WTC11 (cell line): ENCODE measurements at regions not wholly inside any gene's neighbourhood (a gene's known extent, or its start where the extent isn't known, plus 50 kb on each side); places are given as distances from the start of the nearest gene placed in this dataset.

Experiments
- ATAC-seq: fragments of 200-7000 bp; cut with Tn5 transposase; 2 replicates; pipeline ENCODE4 v1.10.0; 2021; ENCODE audit warnings: mild to moderate bottlenecking, moderate library complexity
- CTCF ChIA-PET: fragments of 300-600 bp; sonication (Branson Sonifier 250); formaldehyde crosslinking; loops from one replicate; lab custom pipeline; 2021; ENCODE audit warnings: antibody characterized with exemption; lab: Charles Lee
- POLR2A ChIA-PET: fragments of 350-600 bp; sonication (Branson Sonifier 250); formaldehyde crosslinking; loops from one replicate; lab custom pipeline; 2021; ENCODE audit warnings: antibody characterized with exemption; lab: Charles Lee
- DNase-seq: peaks from one replicate; pipeline ENCODE4 v3.0.0; 2021; ENCODE audit warnings: low spot score
- H3K27ac Mint-ChIP-seq: 2 replicates; pipeline ENCODE4 v1.8.0; 2021; ENCODE audit warnings: mixed read lengths
- H3K27me3 Mint-ChIP-seq: 2 replicates; pipeline ENCODE4 v1.8.0; 2021; ENCODE audit warnings: low read depth, mild to moderate bottlenecking, moderate library complexity, mixed read lengths
- H3K36me3 Mint-ChIP-seq: 2 replicates; pipeline ENCODE4 v1.8.0; 2021; ENCODE audit warnings: mixed read lengths
- H3K4me1 Mint-ChIP-seq: 2 replicates; pipeline ENCODE4 v1.8.0; 2022; ENCODE audit warnings: mixed read lengths
- H3K4me3 Mint-ChIP-seq: 2 replicates; pipeline ENCODE4 v1.8.0; 2021; ENCODE audit warnings: mild to moderate bottlenecking, moderate library complexity, mixed read lengths
- H3K9me3 Mint-ChIP-seq: 2 replicates; pipeline ENCODE4 v1.8.0; 2021; ENCODE audit warnings: mixed read lengths
- ARID4B ChIP-seq: sonication (generic); formaldehyde crosslinking; IDR thresholded peaks from 2 replicates; pipeline ENCODE4 v1.8.0; 2023; ENCODE audit warnings: missing genetic modification reagents, mild to moderate bottlenecking, borderline replicate concordance
- ATF1 ChIP-seq: sonication (generic); formaldehyde crosslinking; IDR thresholded peaks from 2 replicates; pipeline ENCODE4 v1.8.1; 2023; ENCODE audit warnings: mild to moderate bottlenecking, moderate library complexity, missing genetic modification reagents
- ATF2 ChIP-seq: sonication (generic); formaldehyde crosslinking; IDR thresholded peaks from 2 replicates; pipeline ENCODE4 v1.8.1; 2022; ENCODE audit warnings: low read depth, missing genetic modification reagents, borderline replicate concordance
- ATF3 ChIP-seq: sonication (generic); formaldehyde crosslinking; conservative IDR thresholded peaks from 2 replicates; pipeline ENCODE4 v1.8.1; 2022; ENCODE audit warnings: mild to moderate bottlenecking, missing genetic modification reagents
- CREM ChIP-seq: sonication (generic); formaldehyde crosslinking; IDR thresholded peaks from 2 replicates; pipeline ENCODE4 v1.8.1; 2022; ENCODE audit warnings: mild to moderate bottlenecking, missing genetic modification reagents, moderate library complexity
- E2F4 ChIP-seq: sonication (generic); formaldehyde crosslinking; IDR thresholded peaks from 2 replicates; pipeline ENCODE4 v1.8.1; 2022; ENCODE audit warnings: low read depth, mild to moderate bottlenecking, moderate library complexity, missing genetic modification reagents, borderline replicate concordance
- ERG ChIP-seq: fragments of 250-450 bp; sonication (Bioruptor Pico); IDR thresholded peaks from 2 replicates; pipeline ENCODE4 v1.8.0; 2021; ENCODE audit warnings: mild to moderate bottlenecking
- GRHL2 ChIP-seq: fragments of 250-450 bp; sonication (Bioruptor Pico); IDR thresholded peaks from 2 replicates; pipeline ENCODE4 v1.8.0; 2022; ENCODE audit warnings: mild to moderate bottlenecking, moderate library complexity; ENCODE audit not compliant: insufficient replicate concordance, severe bottlenecking
- NR1H2 ChIP-seq: sonication (generic); formaldehyde crosslinking; IDR thresholded peaks from 2 replicates; pipeline ENCODE4 v1.9.0; 2021; ENCODE audit warnings: mild to moderate bottlenecking, moderate library complexity, missing genetic modification reagents
- NR2C2 ChIP-seq: sonication (generic); formaldehyde crosslinking; IDR thresholded peaks from 2 replicates; pipeline ENCODE4 v1.8.0; 2022; ENCODE audit warnings: mild to moderate bottlenecking, missing genetic modification reagents
- NR3C1 ChIP-seq: sonication (generic); formaldehyde crosslinking; conservative IDR thresholded peaks from 2 replicates; pipeline ENCODE4 v1.8.1; 2023; ENCODE audit warnings: low read depth, mild to moderate bottlenecking, missing genetic modification reagents
- PRDM15 ChIP-seq: sonication (generic); formaldehyde crosslinking; IDR thresholded peaks from 2 replicates; pipeline ENCODE4 v1.8.0; 2022; ENCODE audit warnings: missing genetic modification reagents
- USF1 ChIP-seq: sonication (generic); formaldehyde crosslinking; IDR thresholded peaks from 2 replicates; pipeline ENCODE4 v1.8.0; 2022; ENCODE audit warnings: mild to moderate bottlenecking, missing genetic modification reagents
- ZBTB43 ChIP-seq: sonication (generic); formaldehyde crosslinking; IDR thresholded peaks from 2 replicates; pipeline ENCODE4 v1.8.1; 2023; ENCODE audit warnings: mild to moderate bottlenecking, missing genetic modification reagents
- ZMAT4 ChIP-seq: fragments of 250-450 bp; sonication (Bioruptor Pico); IDR thresholded peaks from 2 replicates; pipeline ENCODE4 v1.9.0; 2021; ENCODE audit warnings: mild to moderate bottlenecking
- ZNF138 ChIP-seq: sonication (generic); formaldehyde crosslinking; conservative IDR thresholded peaks from 2 replicates; pipeline ENCODE4 v1.8.1; 2022; ENCODE audit warnings: mild to moderate bottlenecking, moderate library complexity, missing genetic modification reagents
- ZNF423 ChIP-seq: fragments of 250-450 bp; sonication (Bioruptor Pico); IDR thresholded peaks from 2 replicates; pipeline ENCODE4 v2.1.2; 2022; ENCODE audit warnings: mild to moderate bottlenecking, moderate library complexity

GRCh38 chr16:64290461-64290860 lies 831.4 kb downstream of the CDH11 start (continued):
- no peak for TF ChIP-seq ERG
- TF ChIP-seq NR1H2, result no peak
- no peak for TF ChIP-seq ZNF138 (CRISPR knock-in tag)
- TF ChIP-seq PRDM15 (CRISPR knock-in tag), result no peak
- TF ChIP-seq ATF3, result no peak
- TF ChIP-seq ZMAT4 (CRISPR knock-in tag), result no peak
- TF ChIP-seq NR2C2 (CRISPR knock-in tag), result no peak
- no peak for TF ChIP-seq USF1 (CRISPR knock-in tag)
- TF ChIP-seq ATF2 (CRISPR knock-in tag), result no peak

GRCh38 chr16:64287655-64288528 lies 834.0 kb downstream of the CDH11 start:
- H3K27ac Mint-ChIP-seq, result no peak overlapping the region
- CTCF ChIA-PET, result no interaction called here
- ATAC-seq (peak; percentile 24), DNase-seq (no peak)
- no peaks in the 10 kb centered on the region for H3K27me3 Mint-ChIP-seq
- no peaks in the 10 kb centered on the region for H3K36me3 Mint-ChIP-seq
- H3K9me3 Mint-ChIP-seq, result peaks cover 1% of the 10 kb centered on the region; the same call in 1 of the 2 replicates
- peaks cover 14% of the 10 kb centered on the region for H3K4me1 Mint-ChIP-seq
- no peak overlapping the region for H3K4me3 Mint-ChIP-seq
- POLR2A ChIA-PET, result no interaction called here
- TF ChIP-seq E2F4 (CRISPR knock-in tag), result no peak
- no peak for TF ChIP-seq NR3C1 (CRISPR knock-in tag)
- no peak for TF ChIP-seq ZBTB43 (CRISPR knock-in tag)
- TF ChIP-seq ZNF423 (CRISPR knock-in tag), result no peak
- TF ChIP-seq ATF1 (CRISPR knock-in tag), result no peak
- no peak for TF ChIP-seq CREM (CRISPR knock-in tag)
- TF ChIP-seq NR1H2, result no peak
- no peak for TF ChIP-seq GRHL2 (CRISPR knock-in tag)
- TF ChIP-seq ARID4B (CRISPR knock-in tag), result no peak
